ENCODE measurements at regions not wholly inside any gene's neighbourhood (a gene's known extent, or its start where the extent isn't known, plus 50 kb on each side); places are given as distances from the start of the nearest gene placed in this dataset.

- intact Hi-C loops (cut with DNase I), result no loop called here
- Histone ChIP-seq H3K4me3 (no peak overlapping the region), H3K9me3 (no peaks in the 10 kb centered on the region), H3K4me1 (no peaks in the 10 kb centered on the region), H3K36me3 (replicated peaks in 1 of 2; ENCODE audit: insufficient read depth in 1 of 2, low read depth in 2 of 2) (no peaks in the 10 kb centered on the region), H3K27me3 (no peaks in the 10 kb centered on the region), H3K27ac (no peak overlapping the region)
- TF ChIP-seq CTCF (IDR thresholded peaks at IDR 0.05) (no peak), POLR2A (IDR thresholded peaks at IDR 0.05) (no peak)
- ATAC-seq (no peak), DNase-seq (no peak)
- WGBS, 2 donors, result 16 to 21% methylated on average over 1 of the region's 1 CpG
Measured at GRCh38 chr6:97989451-97989850, 706.4 kb upstream of the MMS22L start.

GRCh38 chr6:97995158-97995557, 712.1 kb upstream of the MMS22L start:
- TF ChIP-seq CTCF (IDR thresholded peaks at IDR 0.05) (no peak), POLR2A (IDR thresholded peaks at IDR 0.05) (no peak)
- DNase-seq, result no peak
- Histone ChIP-seq H3K27ac (no peak overlapping the region), H3K4me1 (no peaks in the 10 kb centered on the region), H3K9me3 (no peaks in the 10 kb centered on the region), H3K27me3 (no peaks in the 10 kb centered on the region), H3K4me3 (no peak overlapping the region), H3K36me3 (replicated peaks in 1 of 2; ENCODE audit: insufficient read depth in 1 of 2, low read depth in 2 of 2) (no peaks in the 10 kb centered on the region)
- intact Hi-C loops (cut with DNase I), result no loop called here
- ATAC-seq, result no peak

GRCh38 chr6:98002678-98003077, 719.7 kb upstream of the MMS22L start:
- WGBS, 2 donors, result 72 to 93% methylated on average over 1 of the region's 1 CpG
- TF ChIP-seq POLR2A (IDR thresholded peaks at IDR 0.05), result no peak
- no peak for TF ChIP-seq CTCF (IDR thresholded peaks at IDR 0.05)
- H3K27me3 ChIP-seq, result no peaks in the 10 kb centered on the region
- ATAC-seq (no peak), DNase-seq (no peak)
- H3K27ac ChIP-seq, result no peak overlapping the region
- no peaks in the 10 kb centered on the region for H3K36me3 ChIP-seq (replicated peaks in 1 of 2; ENCODE audit: insufficient read depth in 1 of 2, low read depth in 2 of 2)
- no peaks in the 10 kb centered on the region for H3K9me3 ChIP-seq
- intact Hi-C loops (cut with DNase I), result no loop called here
- no peaks in the 10 kb centered on the region for H3K4me1 ChIP-seq
- H3K4me3 ChIP-seq, result no peak overlapping the region

- 27 to 39% methylated on average over 6 of the region's 6 CpGs for WGBS, 2 donors
Measured at GRCh38 chr6:98014442-98015201, 731.6 kb upstream of the MMS22L start.

More at GRCh38 chr6:98014442-98015201, 731.6 kb upstream of the MMS22L start:
- peaks cover 6% of the 10 kb centered on the region for H3K4me1 ChIP-seq
- intact Hi-C loops (cut with DNase I), result no loop called here
- H3K27ac ChIP-seq, result no peak overlapping the region
- H3K9me3 ChIP-seq, result no peaks in the 10 kb centered on the region
- no peaks in the 10 kb centered on the region for H3K27me3 ChIP-seq
- ATAC-seq (no peak), DNase-seq (no peak)
- H3K4me3 ChIP-seq, result no peak overlapping the region
- no peaks in the 10 kb centered on the region for H3K36me3 ChIP-seq (replicated peaks in 1 of 2; ENCODE audit: insufficient read depth in 1 of 2, low read depth in 2 of 2)
- TF ChIP-seq POLR2A (IDR thresholded peaks at IDR 0.05) (no peak), CTCF (IDR thresholded peaks at IDR 0.05) (no peak)
